SU-DHL-6 (cell line): ENCODE measurements at regions not wholly inside any gene's neighbourhood (a gene's known extent, or its start where the extent isn't known, plus 50 kb on each side); places are given as distances from the start of the nearest gene placed in this dataset.

Experiments
- CTCF ChIP-seq: fragments of 200-600 bp; sonication (generic); IDR thresholded peaks from one replicate; pipeline ENCODE4 v1.5.1; 2017; ENCODE audit warnings: antibody characterized with exemption, mild to moderate bottlenecking, low read length, moderate library complexity; ENCODE audit not compliant: insufficient read depth, poor library complexity, severe bottlenecking
- EZH2phosphoT487 ChIP-seq: fragments of 200-600 bp; sonication (generic), shearing (Covaris generic); conservative IDR thresholded peaks from 2 replicates; pipeline ENCODE4 v1.6.1; 2018; ENCODE audit warnings: mild to moderate bottlenecking, antibody characterized with exemption, low read length, moderate library complexity, mixed read lengths

- TF ChIP-seq CTCF (no peak), EZH2phosphoT487 (no peak)
Measured at GRCh38 chr9:134247918-134248631, 78.2 kb upstream of the RXRA start.
